ENCODE measurements at regions not wholly inside any gene's neighbourhood (a gene's known extent, or its start where the extent isn't known, plus 50 kb on each side); places are given as distances from the start of the nearest gene placed in this dataset.

GRCh38 chr9:100937382-100937781 lies 91.1 kb upstream of the PLPPR1 start (continued):
- TF ChIP-seq ZXDC (CRISPR knock-in tag; IDR thresholded peaks at IDR 0.05) (no peak), HOXA5 (CRISPR knock-in tag; IDR thresholded peaks at IDR 0.05) (no peak), KDM6A (CRISPR knock-in tag; IDR thresholded peaks at IDR 0.05; ENCODE audit: low read depth) (no peak)

GRCh38 chr9:100938507-100938906 lies 90.0 kb upstream of the PLPPR1 start:
- no TSS peak for BruUV-seq (replicated peaks)
- Histone ChIP-seq H4K20me1 (ENCODE audit: insufficient read depth, low read length) (no peaks in the 10 kb centered on the region), H3K4me3 (replicated peaks in 1 of 3; ENCODE audit: insufficient read depth in 1 of 3, low read depth in 2 of 3, low read length in 3 of 3) (no peak overlapping the region), H3K27ac (ENCODE audit: extremely low read length, insufficient read depth, low read length) (no peak overlapping the region), H3K27me3 (ENCODE audit: control insufficient read depth in 1 of 2, insufficient read depth in 2 of 2, low read length in 2 of 2) (no peaks in the 10 kb centered on the region), H2AFZ (ENCODE audit: low read length) (no peak overlapping the region), H3K9me3 (ENCODE audit: low read length) (no peaks in the 10 kb centered on the region), H3K4me1 (ENCODE audit: insufficient read depth, low read length) (no peaks in the 10 kb centered on the region), H3K36me3 (replicated peaks in 1 of 2; ENCODE audit: control insufficient read depth in 1 of 2, insufficient read depth in 2 of 2, low read length in 2 of 2) (no peaks in the 10 kb centered on the region), H3K79me2 (ENCODE audit: insufficient read depth, low read length) (no peaks in the 10 kb centered on the region), H3K4me2 (ENCODE audit: low read depth, low read length) (no peak overlapping the region), H3K9ac (ENCODE audit: insufficient read depth, low read depth, low read length) (no peak overlapping the region)
- in situ Hi-C loops (cut with HindIII; ENCODE audit: extremely low pct_ligation_motif_present, low pct_unique_long_range_greater_than_20kb) (no loop called here), intact Hi-C loops (cut with micrococcal nuclease; ENCODE audit: unreplicated experiment) (no loop called here)
- DNase-seq (ENCODE audit: low spot score) (no peak), ATAC-seq (peak; percentile 63), FAIRE-seq (no peak)
- POLR2A ChIA-PET = no interaction called here
- CTCF ChIA-PET (ENCODE audit: low intra/inter-chr PET ratio, low total read pairs) = no interaction called here
- 0% methylated on average over 1 of the region's 1 CpG for WGBS (ENCODE audit: low lambda C conversion rate)
- TF ChIP-seq PTBP1 (IDR thresholded peaks at IDR 0.05; ENCODE audit: low read depth, low read length, poor library complexity, severe bottlenecking) = no peak
- no peak for TF ChIP-seq ZNF576 (CRISPR knock-in tag; IDR thresholded peaks at IDR 0.05)
- TF ChIP-seq AKNA (CRISPR knock-in tag; IDR thresholded peaks at IDR 0.05; ENCODE audit: borderline replicate concordance) = no peak
- TF ChIP-seq RAD21 (CRISPR knock-in tag; IDR thresholded peaks at IDR 0.05) = no peak
- no peak for TF ChIP-seq MAZ (IDR thresholded peaks at IDR 0.05; ENCODE audit: borderline replicate concordance, low read depth, low read length)
- TF ChIP-seq MAZ (CRISPR knock-in tag; IDR thresholded peaks at IDR 0.05; ENCODE audit: low read depth) = no peak
- TF ChIP-seq ZNF652 (CRISPR knock-in tag; IDR thresholded peaks at IDR 0.05; ENCODE audit: borderline replicate concordance, low read depth) = no peak
- no peak for TF ChIP-seq TRAFD1 (CRISPR knock-in tag; IDR thresholded peaks at IDR 0.05; ENCODE audit: borderline replicate concordance)
- no peak for TF ChIP-seq TP53 (CRISPR knock-in tag; conservative IDR thresholded peaks at IDR 0.05)
- no peak for TF ChIP-seq SIX1 (CRISPR knock-in tag; IDR thresholded peaks at IDR 0.05; ENCODE audit: borderline replicate concordance)
- TF ChIP-seq RXRA (CRISPR knock-in tag; IDR thresholded peaks at IDR 0.05) = no peak

Measured in HepG2 (cell line).